Ascending aorta (tissue), 2 donors: ENCODE measurements at regions not wholly inside any gene's neighbourhood (a gene's known extent, or its start where the extent isn't known, plus 50 kb on each side); places are given as distances from the start of the nearest gene placed in this dataset.

Experiments used
- DNase-seq, 2 donors: peaks; one replicate each; pipeline ENCODE4 v3.0.0-alpha.2; 2019; ENCODE audit warnings: low spot score in 2 of 2
- H3K27ac ChIP-seq, 2 donors: fragments of 200-600 bp; sonication (generic); one replicate each; pipeline ENCODE4 v1.5.1; 2016 to 2017; ENCODE audit warnings: mild to moderate bottlenecking in 1 of 2
- H3K27me3 ChIP-seq: fragments of 200-600 bp; sonication (generic); one replicate; pipeline ENCODE4 v1.5.1; 2017
- H3K36me3 ChIP-seq, 2 donors: fragments of 200-600 bp; sonication (generic); one replicate each; pipeline ENCODE4 v1.5.1; 2016
- H3K4me1 ChIP-seq, 2 donors: fragments of 200-600 bp; sonication (generic); one replicate each; pipeline ENCODE4 v1.5.1; 2016 to 2017; ENCODE audit warnings: mild to moderate bottlenecking in 1 of 2
- H3K4me3 ChIP-seq, 2 donors: fragments of 200-600 bp; sonication (generic); one replicate each; pipeline ENCODE4 v1.5.1; 2016 to 2017; ENCODE audit warnings: mild to moderate bottlenecking in 1 of 2
- H3K9me3 ChIP-seq, 2 donors: fragments of 200-600 bp; sonication (generic); one replicate each; pipeline ENCODE4 v1.5.1; 2016
- CTCF ChIP-seq, 3 experiments: fragments of 200-600 bp in 2 of 3; fragments of 450-650 bp in 1 of 3; sonication (generic) in 2 of 3; IDR thresholded peaks; one replicate each; pipeline ENCODE4 v1.5.1; 2016 to 2019; ENCODE audit warnings: antibody characterized with exemption in 3 of 3, mild to moderate bottlenecking in 1 of 3, moderate library complexity in 1 of 3
- intact Hi-C: fragments of 100-400 bp; cut with DNase I; formaldehyde crosslinking; loops from one replicate; pipeline ENCODE4 v1.15.1; 2023

- Histone ChIP-seq H3K27me3 (no peaks in the 10 kb centered on the region), H3K27ac (no peak overlapping the region), H3K9me3 (no peaks in the 10 kb centered on the region), H3K4me1 (no peaks in the 10 kb centered on the region), H3K4me3 (no peak overlapping the region), H3K36me3 (no peaks in the 10 kb centered on the region)
- no peak for DNase-seq
- no peak for TF ChIP-seq CTCF (IDR thresholded peaks at IDR 0.05)
- intact Hi-C loops = no loop called here
Measured at GRCh38 chr5:37988454-37989046, 148.7 kb upstream of the GDNF start.

- Histone ChIP-seq H3K4me1 (no peaks in the 10 kb centered on the region), H3K27me3 (no peaks in the 10 kb centered on the region), H3K27ac (no peak overlapping the region), H3K9me3 (peaks cover 0 to 5% of the 10 kb centered on the region in 2 donors), H3K36me3 (no peaks in the 10 kb centered on the region), H3K4me3 (no peak overlapping the region)
- DNase-seq = no peak
- TF ChIP-seq CTCF (IDR thresholded peaks at IDR 0.05) = no peak
- intact Hi-C loops = no loop called here
Measured at GRCh38 chr5:37984300-37984699, 144.5 kb upstream of the GDNF start.

DNA sequence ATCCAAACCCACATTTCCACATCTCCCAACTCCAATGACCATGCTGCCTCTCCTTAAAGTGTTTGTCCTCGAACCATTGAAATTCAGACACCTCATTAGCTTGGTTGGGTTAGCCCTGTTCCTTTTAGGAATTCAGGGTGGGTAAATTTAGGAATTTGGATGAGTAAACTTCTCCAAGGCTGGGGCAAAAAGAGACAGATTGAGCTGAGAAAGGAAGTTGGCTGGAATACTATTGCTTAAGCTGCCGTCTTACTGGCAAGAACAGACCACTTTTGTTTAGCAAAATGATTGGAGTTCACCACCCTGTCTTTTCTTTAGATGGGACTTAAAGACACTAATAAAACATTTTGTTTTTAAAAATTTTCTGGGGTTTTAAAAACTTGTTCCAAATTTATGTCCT lies 143.6 kb upstream of the GDNF start:
- H3K4me3 ChIP-seq = no peak overlapping the region
- intact Hi-C loops = no loop called here
- H3K36me3 ChIP-seq = no peaks in the 10 kb centered on the region
- H3K9me3 ChIP-seq = peaks cover 0 to 5% of the 10 kb centered on the region in 2 donors
- no peak for DNase-seq
- no peak overlapping the region for H3K27ac ChIP-seq
- TF ChIP-seq CTCF (IDR thresholded peaks at IDR 0.05) = no peak
- no peaks in the 10 kb centered on the region for H3K27me3 ChIP-seq
- no peaks in the 10 kb centered on the region for H3K4me1 ChIP-seq

DNA sequence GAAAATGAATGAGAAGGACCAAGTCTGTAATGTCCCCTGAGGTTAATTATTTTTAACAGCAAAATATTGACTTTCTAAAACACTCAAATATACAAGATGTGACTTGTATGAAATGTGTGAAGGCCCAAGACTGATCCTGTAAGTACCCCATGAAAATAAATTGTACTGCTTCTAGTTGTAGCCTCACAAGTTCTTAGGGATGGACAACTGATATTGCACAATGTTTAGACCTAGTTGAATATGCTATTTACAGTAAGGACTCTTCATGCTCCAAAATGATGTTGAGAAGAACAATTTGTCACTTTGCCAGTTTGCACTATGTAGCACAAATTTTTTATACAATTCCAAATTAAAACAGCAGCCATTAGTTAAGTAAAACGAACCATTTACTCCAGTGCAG lies 139.7 kb upstream of the GDNF start:
- TF ChIP-seq CTCF (IDR thresholded peaks at IDR 0.05) = no peak
- no peak for DNase-seq
- H3K27me3 ChIP-seq = no peaks in the 10 kb centered on the region
- H3K9me3 ChIP-seq = peaks cover 0 to 5% of the 10 kb centered on the region in 2 donors
- no peaks in the 10 kb centered on the region for H3K36me3 ChIP-seq
- intact Hi-C loops = no loop called here
- no peak overlapping the region for H3K27ac ChIP-seq
- H3K4me3 ChIP-seq = no peak overlapping the region
- no peaks in the 10 kb centered on the region for H3K4me1 ChIP-seq

DNA sequence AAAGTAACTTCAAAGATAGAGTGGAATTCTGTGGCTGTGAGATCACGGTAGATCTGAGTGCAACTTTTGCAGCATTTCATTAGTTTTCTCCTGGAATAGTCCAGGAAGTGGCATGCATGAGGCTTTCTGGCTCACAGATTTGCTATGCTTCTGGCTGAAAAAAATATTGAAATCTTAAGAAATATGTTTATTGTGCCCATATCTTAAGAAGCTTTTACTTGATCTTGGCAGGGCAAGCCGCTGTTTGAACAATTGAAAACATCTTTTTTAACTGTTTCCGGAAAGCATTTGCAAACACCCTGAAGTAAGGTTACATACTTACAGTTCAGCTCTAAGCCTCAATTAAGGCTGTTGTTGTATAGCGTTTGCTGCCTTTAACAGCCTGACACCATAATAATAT lies 135.7 kb upstream of the GDNF start:
- TF ChIP-seq CTCF (IDR thresholded peaks at IDR 0.05) = no peak
- intact Hi-C loops = no loop called here
- DNase-seq = no peak
- no peaks in the 10 kb centered on the region for H3K9me3 ChIP-seq
- no peak overlapping the region for H3K27ac ChIP-seq
- H3K4me3 ChIP-seq = no peak overlapping the region
- H3K36me3 ChIP-seq = no peaks in the 10 kb centered on the region
- H3K4me1 ChIP-seq = no peaks in the 10 kb centered on the region
- H3K27me3 ChIP-seq = no peaks in the 10 kb centered on the region

GRCh38 chr5:37971483-37972024 lies 131.7 kb upstream of the GDNF start:
- Histone ChIP-seq H3K36me3 (no peaks in the 10 kb centered on the region), H3K4me1 (no peaks in the 10 kb centered on the region), H3K27ac (no peak overlapping the region), H3K27me3 (no peaks in the 10 kb centered on the region), H3K9me3 (no peaks in the 10 kb centered on the region), H3K4me3 (no peak overlapping the region)
- DNase-seq = no peak
- intact Hi-C loops = no loop called here
- no peak for TF ChIP-seq CTCF (IDR thresholded peaks at IDR 0.05)
